ENCODE measurements at regions not wholly inside any gene's neighbourhood (a gene's known extent, or its start where the extent isn't known, plus 50 kb on each side); places are given as distances from the start of the nearest gene placed in this dataset.
A peak's percentile ranks its signal among the peaks of the same experiment; 100 is the strongest.
"Not testable (repeated sequence)": the region's sequence is repeated elsewhere in the genome, so short reads cannot be mapped to it uniquely, and the experiment has no call there.

DNA sequence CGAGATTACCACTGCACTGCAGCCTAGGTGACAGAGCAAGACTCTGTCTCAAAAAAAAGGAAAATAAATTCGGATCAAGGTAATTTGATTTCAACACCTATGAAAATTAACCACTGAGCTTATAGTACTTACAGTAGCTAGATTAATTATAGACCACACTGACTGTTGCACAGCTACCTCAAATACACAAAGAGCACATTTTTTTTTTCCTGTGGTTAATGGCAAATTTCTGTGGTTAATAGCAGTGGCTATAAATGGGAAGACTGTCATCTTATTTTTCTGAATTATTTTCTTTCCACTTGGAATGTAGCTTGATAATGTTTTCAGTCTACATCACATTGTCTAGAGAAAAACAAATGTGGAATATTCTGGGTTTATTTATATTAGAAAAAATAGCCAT is 1661.6 kb upstream of the PCDH7 start:
- DNase-seq: no peak

- DNase-seq: no peak
Measured at GRCh38 chr4:29066861-29067260, 1653.3 kb upstream of the PCDH7 start.

DNA sequence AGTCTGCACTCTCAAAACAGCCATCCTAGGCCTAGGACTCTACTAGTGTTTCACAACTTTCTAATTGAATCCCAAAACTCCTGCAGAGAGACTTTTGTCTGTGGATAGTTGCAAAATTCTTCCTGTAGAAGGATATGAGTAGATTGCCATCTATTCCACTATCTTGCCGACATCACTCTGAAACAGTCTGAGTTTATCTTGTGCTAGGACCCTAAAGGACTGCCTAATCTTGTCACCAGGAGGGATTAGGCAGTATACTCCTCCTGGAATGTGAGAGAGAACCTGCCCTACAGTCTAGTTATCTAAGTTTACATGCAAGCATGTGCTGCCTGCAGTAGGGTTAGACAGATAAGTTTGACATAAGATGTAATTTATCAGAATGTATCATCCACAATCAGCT is 1646.6 kb upstream of the PCDH7 start:
- no peak for DNase-seq

DNA sequence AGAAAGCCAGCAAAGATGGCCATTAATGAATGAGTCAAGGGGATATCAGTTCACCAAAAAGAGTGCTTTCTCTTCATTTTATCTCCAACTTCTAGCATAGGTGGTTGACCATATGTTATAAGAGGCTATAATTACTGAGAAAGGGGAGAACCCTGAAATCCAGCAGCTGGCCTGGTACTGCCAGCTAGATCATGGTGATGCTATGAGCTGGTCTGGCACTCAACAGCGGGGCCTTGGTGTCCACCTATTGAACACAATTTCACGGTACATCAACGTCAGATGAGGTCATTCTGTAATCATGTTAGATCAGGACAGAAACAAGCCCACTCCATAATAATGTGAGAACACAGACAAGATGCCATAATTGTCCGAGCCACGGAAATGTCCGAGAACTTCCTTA is 1644.8 kb upstream of the PCDH7 start:
- no peak for DNase-seq

DNA sequence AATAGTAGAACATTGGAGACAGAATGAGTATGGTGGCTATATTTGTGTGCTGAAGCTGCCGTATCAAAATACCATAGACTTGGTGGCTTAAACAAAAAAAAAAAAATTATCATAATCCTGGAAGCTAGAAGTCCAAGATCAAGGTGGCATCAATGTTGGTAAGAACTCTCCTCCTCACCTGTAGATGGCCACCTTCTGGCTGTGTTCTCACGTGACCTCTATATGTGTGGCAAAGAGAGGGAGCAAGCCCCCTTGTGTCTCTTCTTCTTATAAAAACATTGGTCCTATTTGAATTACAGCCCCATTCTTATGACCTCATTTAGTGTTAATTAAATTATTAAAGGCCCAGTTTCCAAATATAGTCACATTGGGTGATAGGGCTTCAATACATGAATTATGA is 1640.9 kb upstream of the PCDH7 start:
- no peak for DNase-seq

GRCh38 chr4:29081234-29081955 is 1638.8 kb upstream of the PCDH7 start:
- DNase-seq: peak; percentile 9 to 59

DNA sequence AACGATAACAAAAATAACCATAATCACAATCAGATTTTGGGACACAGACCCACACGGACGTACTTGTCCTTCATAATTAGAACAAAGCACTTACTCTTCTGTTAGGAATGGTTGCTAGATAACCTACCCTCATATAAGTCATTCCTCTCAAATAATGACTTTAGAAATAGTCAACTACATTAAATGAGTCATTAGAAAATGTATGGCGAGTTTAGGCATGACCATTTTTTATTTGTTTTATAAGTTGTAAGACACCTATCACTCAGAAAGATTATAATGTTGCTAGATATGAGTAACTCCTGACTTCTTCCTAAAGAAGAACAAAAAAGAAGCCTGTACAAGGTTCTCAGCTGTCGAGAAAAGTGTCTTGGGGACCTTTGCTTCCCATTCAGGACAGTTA is 1637.5 kb upstream of the PCDH7 start:
- DNase-seq: no peak

- DNase-seq: no peak
Measured at GRCh38 chr4:29085748-29086147, 1634.4 kb upstream of the PCDH7 start.

- no peak for DNase-seq
Measured at GRCh38 chr4:29104694-29105093, 1615.5 kb upstream of the PCDH7 start.

- DNase-seq: no peak
Measured at GRCh38 chr4:29113960-29114359, 1606.2 kb upstream of the PCDH7 start.

DNA sequence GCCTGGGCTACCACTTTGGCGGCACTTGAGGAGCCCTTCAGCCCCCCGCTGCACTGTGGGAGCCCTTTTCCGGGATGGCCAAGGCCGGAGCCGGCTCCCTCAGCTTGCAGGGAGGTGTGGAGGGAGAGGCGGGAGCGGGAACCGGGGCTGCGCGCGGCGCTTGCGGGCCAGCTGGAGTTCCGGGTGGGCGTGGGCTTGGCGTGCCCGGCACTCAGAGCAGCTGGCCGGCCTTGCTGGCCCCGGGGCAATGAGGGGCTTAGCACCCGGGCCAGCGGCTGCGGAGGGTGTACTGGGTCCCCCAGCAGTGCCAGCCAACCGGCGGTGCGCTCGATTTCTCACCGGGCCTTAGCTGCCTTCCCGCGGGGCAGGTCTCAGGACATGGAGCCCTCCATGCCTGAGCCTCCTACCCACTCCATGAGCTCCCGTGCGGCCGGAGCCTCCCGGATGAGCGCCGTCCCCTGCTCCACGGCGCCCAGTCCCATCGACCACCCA is 1602.9 kb upstream of the PCDH7 start:
- not testable (repeated sequence) for DNase-seq

GRCh38 chr4:29121586-29121985 is 1598.6 kb upstream of the PCDH7 start:
- no peak for DNase-seq

- no peak for DNase-seq
Measured at GRCh38 chr4:29128810-29129209, 1591.4 kb upstream of the PCDH7 start.

GRCh38 chr4:29131304-29131703 is 1588.9 kb upstream of the PCDH7 start:
- DNase-seq: no peak

DNA sequence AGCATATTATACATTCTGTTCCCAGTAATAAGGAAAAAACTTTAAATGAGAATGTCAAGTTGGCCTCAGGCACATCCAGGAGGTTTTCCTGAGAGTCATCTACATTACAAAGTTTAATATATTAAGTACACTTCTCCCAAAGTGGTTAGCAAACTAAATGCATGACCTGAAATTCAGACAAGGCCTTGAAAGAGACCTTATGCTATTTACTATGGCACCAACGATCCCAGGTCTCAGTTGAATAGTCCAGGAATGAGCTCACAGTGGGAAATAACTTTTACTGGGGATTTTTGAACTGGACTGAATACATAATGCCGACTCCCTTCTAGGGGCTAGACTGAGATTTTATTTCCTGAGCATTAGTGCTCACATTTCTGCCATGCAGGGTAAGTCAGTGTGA is 1577.5 kb upstream of the PCDH7 start:
- no peak for DNase-seq

DNA sequence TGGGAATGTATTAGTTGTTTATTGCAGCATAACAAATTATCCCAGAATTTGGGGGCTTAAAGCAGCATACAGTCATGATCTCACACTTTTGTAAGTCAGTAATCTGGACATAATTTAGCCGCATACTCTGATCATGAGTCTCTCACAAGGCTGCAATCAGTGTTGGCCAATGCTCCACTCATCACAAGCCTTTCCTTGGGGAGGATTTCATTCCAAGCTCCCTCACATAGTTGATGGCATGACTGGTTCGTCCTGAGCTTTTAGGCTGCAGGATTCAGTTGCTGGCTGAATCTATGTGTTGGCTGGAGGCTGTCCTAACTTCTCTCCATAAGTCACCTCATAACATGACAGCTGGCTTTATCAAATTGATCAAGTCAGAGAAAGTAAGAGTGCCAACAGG is 1568.6 kb upstream of the PCDH7 start:
- no peak for DNase-seq

GRCh38 chr4:29153642-29154041 is 1566.5 kb upstream of the PCDH7 start:
- DNase-seq: no peak

DNA sequence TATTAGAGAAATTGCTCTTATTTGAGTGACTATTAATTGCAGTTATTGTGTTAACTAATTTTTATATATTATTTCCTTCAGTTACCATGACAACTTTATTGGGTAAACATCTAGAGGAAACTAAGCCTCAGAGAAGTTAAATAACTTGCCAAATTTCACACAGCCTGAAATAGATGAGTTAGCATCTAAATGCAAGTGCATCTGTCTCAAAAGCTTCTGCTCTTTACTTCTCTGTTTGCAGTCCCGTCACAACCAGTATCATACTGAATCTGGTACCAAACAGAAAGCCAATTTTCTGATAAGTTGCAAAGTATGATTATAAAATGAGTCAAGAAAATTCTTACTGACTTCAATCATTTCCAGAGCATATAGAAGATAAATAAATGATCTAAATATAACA is 1544.9 kb upstream of the PCDH7 start:
- no peak for DNase-seq

DNA sequence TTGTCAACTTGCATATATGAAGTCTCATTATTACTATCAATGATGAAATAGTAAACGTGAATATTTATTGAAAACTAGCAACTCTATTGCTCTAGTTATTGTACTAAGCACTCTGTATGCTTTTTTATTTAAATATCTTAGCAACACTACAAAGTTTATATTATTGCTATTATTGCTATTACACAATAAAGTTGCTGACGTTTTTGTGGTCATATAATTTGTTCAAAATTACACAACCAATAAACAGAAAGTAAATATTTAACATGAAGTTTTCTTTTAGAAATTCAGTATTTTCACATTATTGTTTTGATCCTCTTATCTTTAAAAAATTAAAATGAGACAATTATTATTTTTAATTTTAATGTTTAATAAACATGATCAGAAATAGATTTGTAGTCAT is 1521.1 kb upstream of the PCDH7 start:
- DNase-seq: no peak

DNA sequence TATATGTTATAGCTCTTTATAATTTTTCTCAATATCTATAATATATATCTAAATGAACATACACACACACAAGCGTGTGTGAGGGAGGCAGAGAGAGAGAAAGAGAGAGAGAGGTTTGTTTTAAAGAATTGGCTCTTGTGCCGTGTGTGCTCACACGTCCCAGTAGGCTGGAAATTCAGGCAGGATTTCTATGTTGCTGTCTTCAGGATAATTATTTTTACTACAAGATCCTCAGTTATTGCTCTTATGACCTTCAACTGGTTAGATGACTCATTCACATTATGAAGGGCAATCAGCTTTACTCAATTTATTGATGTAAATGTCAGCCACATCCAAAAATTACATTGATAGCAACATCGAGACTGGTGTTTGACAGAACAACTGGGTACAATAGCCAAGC is 1520.7 kb upstream of the PCDH7 start:
- DNase-seq: no peak

GRCh38 chr4:29213020-29213419 is 1507.1 kb upstream of the PCDH7 start:
- DNase-seq: no peak

DNA sequence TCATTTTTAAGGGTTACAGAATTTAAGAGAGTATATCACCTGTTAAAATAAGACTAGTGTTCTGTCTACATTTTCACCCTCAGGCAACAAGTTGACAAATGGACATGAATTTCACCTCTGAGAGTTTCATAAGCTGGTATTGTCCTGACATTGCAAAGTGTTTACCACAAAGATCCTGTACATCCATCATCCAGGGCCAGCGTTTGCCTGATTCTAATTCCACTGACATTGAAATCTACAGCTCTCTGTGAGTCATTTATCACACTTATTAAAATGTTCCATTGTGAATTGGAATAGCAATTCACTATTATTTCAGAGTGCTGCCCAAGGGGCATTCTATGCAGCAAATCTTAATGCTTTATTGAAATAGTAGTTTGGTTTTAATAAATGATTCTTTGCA is 1499.4 kb upstream of the PCDH7 start:
- DNase-seq: no peak

- peak in 1 of 2 experiments; percentile 32 for DNase-seq
Measured at GRCh38 chr4:29224911-29225310, 1495.3 kb upstream of the PCDH7 start.

DNA sequence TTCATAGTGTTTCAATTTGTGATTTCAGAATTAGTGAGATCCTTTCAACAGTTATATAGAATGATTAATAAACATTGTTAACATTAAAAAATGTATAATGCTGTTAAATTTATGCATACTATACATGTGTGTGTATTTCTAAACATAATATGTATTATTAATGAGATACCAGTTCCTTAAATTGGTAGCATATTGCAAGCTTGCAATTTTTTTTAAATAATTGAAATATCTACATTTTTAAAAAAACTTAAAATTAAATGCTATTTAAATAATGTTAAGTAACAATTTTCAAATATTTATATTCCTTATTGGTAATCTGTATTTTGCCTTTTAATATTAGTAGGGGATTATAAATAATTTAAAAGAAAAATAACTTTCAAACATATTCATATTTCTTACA is 1479.5 kb upstream of the PCDH7 start:
- DNase-seq: no peak

GRCh38 chr4:29243054-29243453 is 1477.1 kb upstream of the PCDH7 start:
- DNase-seq: no peak

Measured in NCI-H2081 (cell line).